SK-N-SH (cell line): ENCODE measurements at regions not wholly inside any gene's neighbourhood (a gene's known extent, or its start where the extent isn't known, plus 50 kb on each side); places are given as distances from the start of the nearest gene placed in this dataset.

Experiments used
- EZH2phosphoT487 ChIP-seq: fragments of 200-600 bp; sonication (generic); IDR thresholded peaks from 2 replicates; pipeline ENCODE4 v1.6.1; 2017; ENCODE audit warnings: low read depth, mixed run types, mild to moderate bottlenecking, antibody characterized with exemption, moderate library complexity, borderline replicate concordance
- GATA2 ChIP-seq: sonication (generic); formaldehyde crosslinking; IDR thresholded peaks from 2 replicates; pipeline ENCODE4 v1.5.0; 2020; ENCODE audit warnings: mild to moderate bottlenecking, missing genetic modification reagents
- POLR2AphosphoS5 ChIP-seq: IDR thresholded peaks from 2 replicates; pipeline ENCODE4 v1.6.1; 2012; ENCODE audit warnings: low read depth, low read length
- TAF1 ChIP-seq: IDR thresholded peaks from 2 replicates; pipeline ENCODE4 v1.6.1; 2012; ENCODE audit warnings: low read depth, mild to moderate bottlenecking, low read length, moderate library complexity, borderline replicate concordance
- TF ChIP-seq, protein P1 (sequence below): fragments of 200-600 bp; sonication (generic); IDR thresholded peaks from 2 replicates; pipeline ENCODE4 v1.6.1; 2017; ENCODE audit warnings: antibody characterized with exemption, mild to moderate bottlenecking, moderate library complexity
- TF ChIP-seq, protein P2 (sequence below): IDR thresholded peaks from 2 replicates; pipeline ENCODE4 v1.6.1; 2012; ENCODE audit warnings: mild to moderate bottlenecking, low read depth, low read length, moderate library complexity

DNA sequence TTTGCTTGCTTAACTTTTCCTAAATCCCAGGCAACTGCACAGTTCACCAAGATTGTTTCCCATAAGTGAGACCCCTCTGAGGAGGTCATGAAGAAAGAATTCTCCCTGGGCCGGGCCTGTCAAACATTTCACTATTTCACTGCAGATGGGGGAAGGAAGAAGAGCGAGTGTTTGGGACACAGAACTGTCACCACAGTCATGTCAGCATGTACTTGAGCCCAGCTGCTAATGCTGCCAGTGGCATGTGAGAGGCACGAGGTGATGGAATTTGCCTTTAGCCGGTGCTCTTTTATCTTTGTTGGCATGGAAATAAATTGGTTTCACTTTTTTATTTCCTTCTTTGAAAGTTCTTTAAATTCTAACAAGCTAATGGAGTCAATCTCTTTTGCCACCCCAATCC lies 277.9 kb upstream of the GADL1 start:
- TF ChIP-seq EZH2phosphoT487 (no peak), POLR2AphosphoS5 (no peak), TAF1 (no peak), GATA2 (CRISPR knock-in tag) (no peak)
- TF ChIP-seq, protein P1, sequence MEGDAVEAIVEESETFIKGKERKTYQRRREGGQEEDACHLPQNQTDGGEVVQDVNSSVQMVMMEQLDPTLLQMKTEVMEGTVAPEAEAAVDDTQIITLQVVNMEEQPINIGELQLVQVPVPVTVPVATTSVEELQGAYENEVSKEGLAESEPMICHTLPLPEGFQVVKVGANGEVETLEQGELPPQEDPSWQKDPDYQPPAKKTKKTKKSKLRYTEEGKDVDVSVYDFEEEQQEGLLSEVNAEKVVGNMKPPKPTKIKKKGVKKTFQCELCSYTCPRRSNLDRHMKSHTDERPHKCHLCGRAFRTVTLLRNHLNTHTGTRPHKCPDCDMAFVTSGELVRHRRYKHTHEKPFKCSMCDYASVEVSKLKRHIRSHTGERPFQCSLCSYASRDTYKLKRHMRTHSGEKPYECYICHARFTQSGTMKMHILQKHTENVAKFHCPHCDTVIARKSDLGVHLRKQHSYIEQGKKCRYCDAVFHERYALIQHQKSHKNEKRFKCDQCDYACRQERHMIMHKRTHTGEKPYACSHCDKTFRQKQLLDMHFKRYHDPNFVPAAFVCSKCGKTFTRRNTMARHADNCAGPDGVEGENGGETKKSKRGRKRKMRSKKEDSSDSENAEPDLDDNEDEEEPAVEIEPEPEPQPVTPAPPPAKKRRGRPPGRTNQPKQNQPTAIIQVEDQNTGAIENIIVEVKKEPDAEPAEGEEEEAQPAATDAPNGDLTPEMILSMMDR, result no peak
- TF ChIP-seq, protein P2, sequence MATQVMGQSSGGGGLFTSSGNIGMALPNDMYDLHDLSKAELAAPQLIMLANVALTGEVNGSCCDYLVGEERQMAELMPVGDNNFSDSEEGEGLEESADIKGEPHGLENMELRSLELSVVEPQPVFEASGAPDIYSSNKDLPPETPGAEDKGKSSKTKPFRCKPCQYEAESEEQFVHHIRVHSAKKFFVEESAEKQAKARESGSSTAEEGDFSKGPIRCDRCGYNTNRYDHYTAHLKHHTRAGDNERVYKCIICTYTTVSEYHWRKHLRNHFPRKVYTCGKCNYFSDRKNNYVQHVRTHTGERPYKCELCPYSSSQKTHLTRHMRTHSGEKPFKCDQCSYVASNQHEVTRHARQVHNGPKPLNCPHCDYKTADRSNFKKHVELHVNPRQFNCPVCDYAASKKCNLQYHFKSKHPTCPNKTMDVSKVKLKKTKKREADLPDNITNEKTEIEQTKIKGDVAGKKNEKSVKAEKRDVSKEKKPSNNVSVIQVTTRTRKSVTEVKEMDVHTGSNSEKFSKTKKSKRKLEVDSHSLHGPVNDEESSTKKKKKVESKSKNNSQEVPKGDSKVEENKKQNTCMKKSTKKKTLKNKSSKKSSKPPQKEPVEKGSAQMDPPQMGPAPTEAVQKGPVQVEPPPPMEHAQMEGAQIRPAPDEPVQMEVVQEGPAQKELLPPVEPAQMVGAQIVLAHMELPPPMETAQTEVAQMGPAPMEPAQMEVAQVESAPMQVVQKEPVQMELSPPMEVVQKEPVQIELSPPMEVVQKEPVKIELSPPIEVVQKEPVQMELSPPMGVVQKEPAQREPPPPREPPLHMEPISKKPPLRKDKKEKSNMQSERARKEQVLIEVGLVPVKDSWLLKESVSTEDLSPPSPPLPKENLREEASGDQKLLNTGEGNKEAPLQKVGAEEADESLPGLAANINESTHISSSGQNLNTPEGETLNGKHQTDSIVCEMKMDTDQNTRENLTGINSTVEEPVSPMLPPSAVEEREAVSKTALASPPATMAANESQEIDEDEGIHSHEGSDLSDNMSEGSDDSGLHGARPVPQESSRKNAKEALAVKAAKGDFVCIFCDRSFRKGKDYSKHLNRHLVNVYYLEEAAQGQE, result no peak
